ENCODE measurements at regions not wholly inside any gene's neighbourhood (a gene's known extent, or its start where the extent isn't known, plus 50 kb on each side); places are given as distances from the start of the nearest gene placed in this dataset.

GRCh38 chr15:69920221-69920620, 177.5 kb downstream of the TLE3 start:
- Histone ChIP-seq H3K36me3 (ENCODE audit: control insufficient read depth, insufficient read depth, low read length) (no peaks in the 10 kb centered on the region), H3K4me3 (replicated peaks in 1 of 4; ENCODE audit: control extremely low read depth in 1 of 4, insufficient read depth in 1 of 4, low read depth in 3 of 4, low read length in 4 of 4) (no peak overlapping the region), H3K27ac (ENCODE audit: insufficient read depth, low read length) (no peak overlapping the region), H3K4me2 (ENCODE audit: extremely low read depth, insufficient read depth, low read length) (no peak overlapping the region), H3K4me1 (ENCODE audit: control insufficient read depth, extremely low read depth, insufficient read depth, low read length) (no peaks in the 10 kb centered on the region), H4K20me1 (ENCODE audit: control insufficient read depth, extremely low read depth, insufficient read depth, low read length) (no peaks in the 10 kb centered on the region), H3K79me2 (ENCODE audit: control insufficient read depth, insufficient read depth, low read length) (no peaks in the 10 kb centered on the region), H2AFZ (ENCODE audit: low read length) (no peak overlapping the region), H3K27me3 (ENCODE audit: control insufficient read depth, insufficient read depth, low read length) (no peaks in the 10 kb centered on the region), H3K9me3 (ENCODE audit: control insufficient read depth, insufficient read depth, low read depth, low read length) (no peaks in the 10 kb centered on the region), H3K9ac (ENCODE audit: insufficient read depth, low read length) (no peak overlapping the region)
- DNase-seq (ENCODE audit: low read depth in 2 of 2) = no peak
- TF ChIP-seq CTCF (conservative IDR thresholded peaks at IDR 0.05 in 1 of 2, IDR thresholded peaks at IDR 0.05 in 1 of 2; ENCODE audit: low read depth in 1 of 2, low read length in 2 of 2) (no peak), EZH2 (IDR thresholded peaks at IDR 0.05; ENCODE audit: low read length, missing control alignments) (no peak)

- H3K27ac ChIP-seq (ENCODE audit: insufficient read depth, low read length) = no peak overlapping the region
- no peaks in the 10 kb centered on the region for H3K36me3 ChIP-seq (ENCODE audit: control insufficient read depth, insufficient read depth, low read length)
- H3K79me2 ChIP-seq (ENCODE audit: control insufficient read depth, insufficient read depth, low read length) = no peaks in the 10 kb centered on the region
- H3K27me3 ChIP-seq (ENCODE audit: control insufficient read depth, insufficient read depth, low read length) = no peaks in the 10 kb centered on the region
- H3K4me2 ChIP-seq (ENCODE audit: extremely low read depth, insufficient read depth, low read length) = no peak overlapping the region
- TF ChIP-seq CTCF (conservative IDR thresholded peaks at IDR 0.05 in 1 of 2, IDR thresholded peaks at IDR 0.05 in 1 of 2; ENCODE audit: low read depth in 1 of 2, low read length in 2 of 2) (no peak), EZH2 (IDR thresholded peaks at IDR 0.05; ENCODE audit: low read length, missing control alignments) (no peak)
- no peak overlapping the region for H3K4me3 ChIP-seq (replicated peaks in 1 of 4; ENCODE audit: control extremely low read depth in 1 of 4, insufficient read depth in 1 of 4, low read depth in 3 of 4, low read length in 4 of 4)
- no peak overlapping the region for H3K9ac ChIP-seq (ENCODE audit: insufficient read depth, low read length)
- DNase-seq (ENCODE audit: low read depth in 2 of 2) = no peak
- no peaks in the 10 kb centered on the region for H3K4me1 ChIP-seq (ENCODE audit: control insufficient read depth, extremely low read depth, insufficient read depth, low read length)
- H4K20me1 ChIP-seq (ENCODE audit: control insufficient read depth, extremely low read depth, insufficient read depth, low read length) = no peaks in the 10 kb centered on the region
- H3K9me3 ChIP-seq (ENCODE audit: control insufficient read depth, insufficient read depth, low read depth, low read length) = no peaks in the 10 kb centered on the region
- no peak overlapping the region for H2AFZ ChIP-seq (ENCODE audit: low read length)
Measured at GRCh38 chr15:69921626-69922619, 175.8 kb downstream of the TLE3 start.

GRCh38 chr15:69924531-69924930, 173.2 kb downstream of the TLE3 start:
- no peaks in the 10 kb centered on the region for H3K79me2 ChIP-seq (ENCODE audit: control insufficient read depth, insufficient read depth, low read length)
- no peak for DNase-seq (ENCODE audit: low read depth in 2 of 2)
- no peak overlapping the region for H3K4me2 ChIP-seq (ENCODE audit: extremely low read depth, insufficient read depth, low read length)
- no peaks in the 10 kb centered on the region for H3K36me3 ChIP-seq (ENCODE audit: control insufficient read depth, insufficient read depth, low read length)
- no peaks in the 10 kb centered on the region for H3K4me1 ChIP-seq (ENCODE audit: control insufficient read depth, extremely low read depth, insufficient read depth, low read length)
- no peaks in the 10 kb centered on the region for H3K27me3 ChIP-seq (ENCODE audit: control insufficient read depth, insufficient read depth, low read length)
- TF ChIP-seq EZH2 (IDR thresholded peaks at IDR 0.05; ENCODE audit: low read length, missing control alignments) = no peak
- no peak for TF ChIP-seq CTCF (conservative IDR thresholded peaks at IDR 0.05 in 1 of 2, IDR thresholded peaks at IDR 0.05 in 1 of 2; ENCODE audit: low read depth in 1 of 2, low read length in 2 of 2)
- no peak overlapping the region for H3K9ac ChIP-seq (ENCODE audit: insufficient read depth, low read length)
- no peak overlapping the region for H3K27ac ChIP-seq (ENCODE audit: insufficient read depth, low read length)
- H4K20me1 ChIP-seq (ENCODE audit: control insufficient read depth, extremely low read depth, insufficient read depth, low read length) = no peaks in the 10 kb centered on the region
- H3K4me3 ChIP-seq (replicated peaks in 1 of 4; ENCODE audit: control extremely low read depth in 1 of 4, insufficient read depth in 1 of 4, low read depth in 3 of 4, low read length in 4 of 4) = no peak overlapping the region
- H2AFZ ChIP-seq (ENCODE audit: low read length) = no peak overlapping the region
- H3K9me3 ChIP-seq (ENCODE audit: control insufficient read depth, insufficient read depth, low read depth, low read length) = no peaks in the 10 kb centered on the region
